ENCODE measurements at regions not wholly inside any gene's neighbourhood (a gene's known extent, or its start where the extent isn't known, plus 50 kb on each side); places are given as distances from the start of the nearest gene placed in this dataset.

GRCh38 chr20:22916021-22916842 is 118.9 kb upstream of the SSTR4 start:
- DNase-seq, result no peak

- DNase-seq, result no peak
Measured at GRCh38 chr20:22918286-22918983, 116.7 kb upstream of the SSTR4 start.

- DNase-seq, result no peak
Measured at GRCh38 chr20:22920898-22921297, 114.2 kb upstream of the SSTR4 start.

GRCh38 chr20:22921595-22922421 is 113.3 kb upstream of the SSTR4 start:
- no peak for DNase-seq

GRCh38 chr20:22922987-22923386 is 112.1 kb upstream of the SSTR4 start:
- no peak for DNase-seq

- DNase-seq, result peak; percentile 40
Measured at GRCh38 chr20:22924046-22924737, 110.9 kb upstream of the SSTR4 start.

GRCh38 chr20:22924949-22925612 is 110.0 kb upstream of the SSTR4 start:
- no peak for DNase-seq

GRCh38 chr20:22925613-22925983 is 109.5 kb upstream of the SSTR4 start:
- DNase-seq, result no peak

GRCh38 chr20:22927537-22927936 is 107.6 kb upstream of the SSTR4 start:
- DNase-seq, result no peak

- DNase-seq, result no peak
Measured at GRCh38 chr20:22928679-22929078, 106.4 kb upstream of the SSTR4 start.

- no peak for DNase-seq
Measured at GRCh38 chr20:22929661-22930060, 105.5 kb upstream of the SSTR4 start.

GRCh38 chr20:22931653-22932608 is 103.2 kb upstream of the SSTR4 start:
- DNase-seq, result no peak

GRCh38 chr20:22939181-22939580 is 95.9 kb upstream of the SSTR4 start:
- no peak for DNase-seq

GRCh38 chr20:22940350-22940749 is 94.8 kb upstream of the SSTR4 start:
- no peak for DNase-seq

GRCh38 chr20:22941550-22941949 is 93.6 kb upstream of the SSTR4 start:
- no peak for DNase-seq

- no peak for DNase-seq
Measured at GRCh38 chr20:22942742-22943141, 92.4 kb upstream of the SSTR4 start.

- no peak for DNase-seq
Measured at GRCh38 chr20:22944062-22944461, 91.0 kb upstream of the SSTR4 start.

- no peak for DNase-seq
Measured at GRCh38 chr20:22944936-22945335, 90.2 kb upstream of the SSTR4 start.

- DNase-seq, result no peak
Measured at GRCh38 chr20:22946596-22946995, 88.5 kb upstream of the SSTR4 start.
